NCI-H82 (cell line): ENCODE measurements at regions not wholly inside any gene's neighbourhood (a gene's known extent, or its start where the extent isn't known, plus 50 kb on each side); places are given as distances from the start of the nearest gene placed in this dataset.
"Not testable (repeated sequence)": the region's sequence is repeated elsewhere in the genome, so short reads cannot be mapped to it uniquely, and the experiment has no call there.

Source experiments
- DNase-seq: peaks from one replicate; lab custom pipeline; 2025; lab: John Stamatoyannopoulos, UW

GRCh38 chr11:56876621-56877275, 112.0 kb upstream of the OR5AK2 start:
- DNase-seq = no peak

DNA sequence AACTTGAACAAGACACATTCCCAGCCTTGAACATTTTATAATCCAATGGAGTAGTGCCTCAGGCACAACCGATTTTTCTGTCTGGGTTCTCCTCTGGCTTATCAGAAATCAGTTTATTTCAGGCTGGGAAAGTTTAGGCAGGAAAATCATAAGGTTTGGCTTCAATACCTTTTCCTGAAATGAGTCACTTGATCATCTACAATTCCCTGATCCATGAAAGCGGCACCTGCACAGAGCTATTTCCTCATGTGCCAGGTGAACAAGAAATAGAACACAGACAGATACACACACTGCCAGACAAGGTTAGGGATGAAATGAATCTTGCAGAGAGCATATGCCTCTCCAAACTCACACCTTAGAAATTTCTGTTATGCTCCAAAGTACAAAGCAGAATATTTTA, 106.7 kb upstream of the OR9G4 start:
- no peak for DNase-seq

DNA sequence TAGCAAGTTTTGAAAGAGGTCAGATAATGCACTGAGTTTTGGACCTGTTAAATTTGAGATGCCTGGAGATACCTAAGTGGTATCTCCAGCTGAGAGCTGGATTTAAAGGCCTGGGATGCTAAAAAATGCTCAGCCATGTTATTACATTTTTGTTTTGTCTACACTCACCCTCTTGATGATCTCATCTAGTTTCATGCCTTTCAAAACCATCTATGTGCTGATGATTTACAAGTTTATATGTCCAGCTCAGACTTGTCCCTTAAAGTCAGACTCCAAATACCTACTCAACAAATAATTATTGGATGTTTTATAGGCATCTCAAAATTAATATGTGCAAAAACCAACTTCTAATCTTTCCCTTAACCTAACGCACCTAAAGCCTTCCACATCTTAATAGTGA, 103.6 kb upstream of the OR9G4 start:
- no peak for DNase-seq

DNA sequence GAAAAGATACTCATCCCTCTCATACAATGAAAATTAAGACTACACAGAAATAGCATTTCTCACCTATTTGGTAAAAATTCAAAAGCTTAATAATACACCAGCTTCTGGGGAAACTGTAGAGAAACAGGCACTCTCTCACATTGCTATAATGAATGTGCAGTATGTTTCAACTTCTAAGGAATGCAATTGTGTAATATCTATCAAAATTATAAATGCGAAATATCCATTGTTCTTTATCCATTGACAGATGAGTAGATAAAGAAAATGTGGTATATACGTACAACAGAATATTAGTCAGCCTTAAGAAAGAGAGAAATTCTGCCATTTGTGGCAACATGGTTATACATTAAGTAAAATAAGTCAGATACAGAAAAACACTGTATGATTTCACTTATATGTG, 101.4 kb upstream of the OR9G4 start:
- DNase-seq = no peak

- DNase-seq = no peak
Measured at GRCh38 chr11:56849250-56849649, 100.8 kb upstream of the OR9G4 start.

GRCh38 chr11:56848141-56848809, 99.8 kb upstream of the OR9G4 start:
- DNase-seq = no peak

GRCh38 chr11:56846631-56847576, 98.4 kb upstream of the OR9G4 start:
- no peak for DNase-seq

DNA sequence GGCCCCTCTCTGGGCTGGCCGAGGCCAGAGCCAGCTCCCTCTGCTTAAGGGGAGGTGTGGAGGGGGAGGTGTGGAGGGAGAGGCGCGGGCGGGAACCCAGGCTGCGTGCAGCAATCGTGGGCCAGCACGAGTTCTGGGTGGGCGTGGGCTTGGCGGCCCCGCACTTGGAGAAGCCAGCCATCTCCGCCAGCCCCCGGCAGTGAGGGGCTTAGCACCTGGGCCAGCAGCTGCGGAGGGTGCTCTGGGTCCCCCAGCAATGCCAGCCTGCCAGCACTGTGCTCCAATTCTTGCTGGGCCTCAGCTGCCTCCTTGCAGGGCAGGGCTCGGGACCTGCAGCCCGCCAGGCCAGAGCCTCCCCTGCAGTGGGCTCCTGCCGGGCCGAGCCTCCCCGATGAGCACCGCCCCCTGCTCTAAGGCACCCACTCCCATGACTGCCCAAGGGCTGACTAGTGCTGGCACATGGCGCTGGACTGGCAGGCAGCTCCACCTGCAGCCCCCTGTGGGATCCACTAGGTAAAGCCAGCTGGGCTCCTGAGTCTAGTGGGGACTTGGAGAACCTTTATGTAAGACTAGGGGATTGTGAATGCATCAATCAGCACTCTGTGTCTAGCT, 96.7 kb upstream of the OR9G4 start:
- no peak for DNase-seq

DNA sequence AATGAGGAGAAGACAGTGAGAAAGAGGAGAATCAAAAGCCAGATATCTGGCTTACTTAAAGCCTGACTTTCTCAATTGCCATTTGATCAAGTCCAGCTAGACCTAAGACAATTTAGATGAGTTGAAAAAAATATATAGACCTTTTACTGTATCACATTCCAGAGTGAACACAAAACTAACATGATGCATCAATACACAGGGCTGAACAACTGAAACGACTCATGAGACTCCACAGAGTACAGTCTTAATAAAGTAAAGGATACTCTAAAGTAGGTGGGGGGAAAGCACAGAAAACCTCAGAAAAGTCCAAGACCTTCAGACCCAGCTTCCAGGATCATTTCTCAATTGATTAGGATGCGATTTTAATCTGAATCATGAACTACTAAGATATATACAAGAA, 95.3 kb upstream of the OR9G4 start:
- no peak for DNase-seq

DNA sequence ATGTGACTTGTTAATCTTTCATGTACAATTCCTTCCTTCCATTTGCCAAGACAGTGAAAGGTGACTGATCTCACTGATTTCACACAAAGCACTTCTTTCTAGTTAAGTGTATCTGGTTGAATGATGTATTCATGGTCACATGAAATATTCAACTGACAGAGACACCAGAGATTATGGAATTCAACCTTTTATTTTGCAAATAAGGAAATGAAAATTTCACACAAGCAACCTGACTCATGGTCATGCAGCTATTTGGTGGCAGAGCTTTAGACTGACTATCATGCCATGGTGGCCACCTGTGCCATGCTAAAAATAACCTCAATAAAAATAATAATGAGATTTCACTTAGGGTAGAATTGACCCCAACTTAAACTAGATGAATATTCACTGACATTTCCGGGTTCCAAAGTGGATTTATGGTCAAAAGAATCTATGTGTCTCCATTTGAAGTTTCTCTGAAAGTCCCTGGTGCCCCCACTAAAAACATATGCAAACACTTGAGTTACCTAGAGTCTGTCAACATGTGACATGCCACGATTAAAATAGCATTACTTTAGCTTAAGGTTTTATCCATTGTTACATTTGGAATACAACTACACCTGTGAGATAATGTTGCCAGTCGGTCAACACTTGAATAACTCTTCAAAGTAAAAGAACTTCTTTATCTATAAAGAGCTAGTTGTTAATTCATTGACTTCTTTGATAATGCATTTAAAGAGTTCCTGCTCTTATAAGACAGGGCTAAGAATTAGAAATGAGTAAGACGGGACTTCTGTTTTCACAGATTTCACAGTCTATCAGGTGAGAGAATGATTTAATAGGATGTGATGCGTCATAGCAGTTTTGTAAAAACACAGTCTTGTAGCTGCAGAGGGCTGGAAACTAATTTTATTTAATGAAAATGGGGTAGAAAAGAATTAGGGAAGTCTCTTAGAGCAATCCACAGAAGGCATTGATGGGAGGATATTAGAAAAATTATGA, 94.6 kb upstream of the OR9G4 start:
- no peak for DNase-seq

DNA sequence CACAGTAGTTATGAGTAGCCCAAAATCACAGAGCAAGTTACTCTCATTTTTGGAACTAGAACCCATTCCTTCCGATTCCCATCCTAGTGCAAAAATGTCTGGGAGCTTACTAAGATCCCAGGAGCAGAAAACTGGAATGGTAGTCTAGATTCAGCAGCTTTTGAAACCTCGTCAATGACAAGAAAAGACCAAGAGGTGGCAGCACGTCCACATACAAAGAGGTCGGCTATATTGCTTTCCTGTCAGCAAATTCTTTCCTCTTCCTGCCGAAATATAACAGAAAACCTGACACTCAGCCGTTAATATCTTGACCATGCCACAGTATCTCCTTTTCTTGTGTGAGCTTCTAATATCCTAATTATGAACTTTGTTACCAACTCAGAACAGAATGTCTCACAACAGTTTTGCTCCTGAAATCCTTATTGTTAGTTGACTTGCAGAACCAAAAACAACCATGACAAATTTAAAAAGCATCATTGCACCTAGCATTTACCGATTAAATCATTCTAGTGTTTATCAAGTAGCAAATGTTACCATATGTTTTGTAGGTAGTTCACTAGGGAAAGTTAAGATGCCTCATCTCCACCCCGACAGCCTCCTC, 92.8 kb upstream of the OR9G4 start:
- DNase-seq = peak; percentile 58

DNA sequence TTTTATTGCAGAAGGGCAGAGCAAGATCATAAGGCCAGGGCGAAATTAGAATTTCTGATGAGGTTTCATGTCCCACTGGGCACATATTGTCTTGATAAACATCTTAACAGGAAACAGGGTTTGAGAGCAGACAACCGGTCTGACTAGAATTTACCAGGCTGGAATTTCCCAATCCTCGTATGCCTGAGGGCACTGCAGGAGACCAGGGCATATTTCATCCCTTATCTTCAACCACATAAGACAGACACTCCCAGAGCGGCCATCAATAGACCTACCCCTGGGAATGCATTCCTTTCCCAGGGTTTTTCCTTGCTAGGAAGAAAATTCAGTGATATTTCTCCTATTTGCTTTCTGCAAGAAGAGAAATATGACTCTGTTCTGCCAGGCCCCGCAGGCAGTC, 78.9 kb upstream of the OR9G4 start:
- not testable (repeated sequence) for DNase-seq

DNA sequence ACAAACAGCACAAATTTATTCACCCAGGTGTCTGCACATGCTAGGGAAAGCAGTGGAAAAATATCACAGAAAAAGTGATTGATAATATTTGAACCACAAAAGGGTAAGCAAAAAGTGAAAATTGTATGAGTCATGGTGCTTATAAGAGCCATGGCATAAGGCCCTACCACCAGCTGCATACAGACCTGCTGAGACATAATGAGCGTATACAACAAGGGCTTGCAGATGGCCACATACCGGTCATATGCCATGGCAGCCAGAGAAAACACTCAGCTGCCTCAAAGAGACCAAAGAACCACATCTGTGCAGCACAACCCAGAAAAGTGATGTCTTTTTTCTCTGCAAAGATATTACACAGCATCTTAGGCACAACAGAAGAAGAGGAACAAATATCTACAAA, 71.4 kb upstream of the OR9G4 start:
- no peak for DNase-seq

DNA sequence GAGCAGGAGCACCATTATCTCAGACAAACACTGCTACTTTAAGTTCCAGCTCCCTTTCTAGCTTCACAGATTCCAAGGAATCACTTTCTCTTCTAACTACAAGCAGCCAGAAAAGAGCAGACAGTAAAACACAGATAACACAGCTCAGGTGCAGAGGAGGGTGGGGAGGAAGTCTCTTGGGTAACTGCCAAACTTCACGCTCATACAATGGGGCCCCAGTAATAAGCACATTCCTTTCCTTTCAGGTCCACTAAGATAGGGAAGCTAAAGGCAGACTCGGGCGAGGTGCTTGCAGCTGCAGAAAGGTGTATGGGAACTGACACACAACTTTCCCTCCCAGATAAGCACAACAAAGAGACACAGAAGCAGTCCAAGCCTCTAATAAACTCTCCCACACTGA, 69.2 kb upstream of the OR9G4 start:
- DNase-seq = no peak

- DNase-seq = no peak
Measured at GRCh38 chr11:56816259-56816658, 67.8 kb upstream of the OR9G4 start.

DNA sequence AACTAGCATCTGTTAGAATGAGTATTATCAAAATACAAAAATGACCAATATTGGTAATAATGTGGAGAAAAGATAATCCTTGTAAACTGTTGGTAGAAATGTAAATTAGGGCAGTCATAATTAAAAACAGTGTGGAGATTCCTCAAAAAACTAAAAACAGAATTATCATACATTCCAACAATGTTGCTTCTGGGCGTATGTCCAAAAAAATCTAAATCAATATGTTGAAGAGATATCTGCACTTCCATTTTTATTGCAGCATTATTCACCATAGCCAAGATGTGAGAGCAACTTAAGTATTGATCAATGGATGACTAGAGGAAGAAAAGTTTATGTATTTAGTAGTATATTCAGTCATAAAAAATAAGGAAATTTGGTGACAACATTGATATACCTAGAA, 59.8 kb upstream of the OR9G4 start:
- DNase-seq = no peak

DNA sequence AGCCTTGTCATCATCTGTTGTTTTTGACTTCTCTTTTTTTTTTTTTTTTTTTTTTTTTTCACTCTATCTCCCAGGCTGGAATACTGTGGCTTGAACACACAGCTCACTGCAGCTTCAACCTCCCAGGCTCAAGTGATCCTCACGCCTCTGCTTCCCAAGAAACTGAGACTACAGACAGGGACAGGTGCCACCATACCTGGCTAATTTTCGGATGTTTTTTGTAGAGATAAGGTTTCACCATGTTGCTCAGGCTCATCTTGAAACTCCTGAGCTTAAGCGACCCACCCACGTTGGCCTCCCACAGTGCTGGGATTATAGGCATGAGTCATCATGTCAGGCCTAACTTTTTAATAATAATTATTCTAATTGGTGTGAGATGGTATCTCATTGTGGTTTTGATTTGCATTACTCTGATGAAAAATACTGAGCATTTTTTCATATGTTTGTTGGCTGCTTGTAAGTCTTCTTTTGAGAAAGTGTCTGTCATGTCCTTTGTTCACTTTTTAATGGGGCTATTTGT, 51.3 kb upstream of the OR9G4 start:
- DNase-seq = no peak
